ENCODE measurements at regions not wholly inside any gene's neighbourhood (a gene's known extent, or its start where the extent isn't known, plus 50 kb on each side); places are given as distances from the start of the nearest gene placed in this dataset.

DNA sequence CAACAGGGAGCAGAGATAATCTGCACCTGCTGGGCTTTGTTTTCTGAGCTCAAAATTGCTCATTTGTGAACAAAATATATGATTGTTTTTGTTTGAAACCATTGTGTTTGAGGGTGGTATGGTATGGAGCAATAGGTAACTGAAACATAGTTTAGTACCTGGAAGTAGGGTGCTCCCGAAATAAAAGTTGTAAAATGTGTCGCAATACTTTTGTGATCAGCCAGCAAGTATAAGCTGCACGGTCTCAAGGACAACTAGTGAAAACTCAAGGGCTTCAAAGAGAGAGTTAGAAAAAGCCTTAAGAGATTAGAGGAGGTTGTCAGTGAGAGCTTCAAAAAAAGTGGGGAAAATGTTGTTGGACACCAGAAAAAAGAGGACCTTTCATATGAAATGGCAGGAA lies 579.8 kb upstream of the POU3F2 start:
- WGBS, 4 donors: 42 to 52% (median 47%) methylated on average over 3 of the region's 3 CpGs
- no peak overlapping the region for H3K4me3 ChIP-seq
- intact Hi-C loops (cut with DNase I): no loop called here

DNA sequence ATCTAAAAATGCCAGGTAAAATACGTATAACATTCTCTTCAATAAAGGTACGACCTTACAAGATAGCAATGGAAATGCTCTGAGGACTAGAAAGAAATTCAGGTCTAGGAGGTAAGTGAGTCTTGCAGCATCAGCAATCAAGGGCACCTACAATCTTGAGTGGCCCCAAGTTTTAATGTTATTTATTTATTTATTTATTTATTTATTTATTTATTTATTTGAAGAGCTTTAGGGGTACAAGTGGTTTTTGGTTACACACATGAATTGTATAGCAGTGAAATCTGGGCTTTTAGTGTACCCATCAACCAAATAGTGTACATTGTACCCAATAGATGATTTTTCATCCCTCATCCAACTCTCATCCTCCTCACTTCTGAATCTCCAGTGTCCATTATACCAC lies 574.0 kb upstream of the POU3F2 start:
- H3K4me1 ChIP-seq (replicated peaks in 1 of 2): no peaks in the 10 kb centered on the region
- H3K27me3 ChIP-seq: no peaks in the 10 kb centered on the region
- H3K36me3 ChIP-seq (replicated peaks in 1 of 2): no peaks in the 10 kb centered on the region
- no peak for TF ChIP-seq POLR2A (IDR thresholded peaks at IDR 0.05)
- no peak for TF ChIP-seq CTCF (IDR thresholded peaks at IDR 0.05)
- no peak for DNase-seq
- intact Hi-C loops (cut with DNase I): no loop called here
- WGBS, 4 donors: 76 to 88% (median 82%) methylated on average over 2 of the region's 2 CpGs
- no peak overlapping the region for H3K27ac ChIP-seq
- H3K4me3 ChIP-seq: no peak overlapping the region
- H3K9me3 ChIP-seq (replicated peaks in 1 of 3): no peaks in the 10 kb centered on the region

More for the DNA sequence above, 579.8 kb upstream of the POU3F2 start:
- no peak for DNase-seq
- Histone ChIP-seq H3K27me3 (no peaks in the 10 kb centered on the region), H3K36me3 (replicated peaks in 1 of 2) (no peaks in the 10 kb centered on the region), H3K27ac (no peak overlapping the region), H3K4me1 (replicated peaks in 1 of 2) (no peaks in the 10 kb centered on the region), H3K9me3 (replicated peaks in 1 of 3) (no peaks in the 10 kb centered on the region)
- TF ChIP-seq CTCF (IDR thresholded peaks at IDR 0.05): no peak
- TF ChIP-seq POLR2A (IDR thresholded peaks at IDR 0.05): no peak

GRCh38 chr6:98272060-98272459 lies 562.3 kb upstream of the POU3F2 start:
- DNase-seq: no peak
- no peak overlapping the region for H3K27ac ChIP-seq
- no peak for TF ChIP-seq POLR2A (IDR thresholded peaks at IDR 0.05)
- 71 to 86% (median 75%) methylated on average over 8 of the region's 8 CpGs for WGBS, 4 donors
- H3K4me1 ChIP-seq (replicated peaks in 1 of 2): no peaks in the 10 kb centered on the region
- H3K27me3 ChIP-seq: no peaks in the 10 kb centered on the region
- no peak overlapping the region for H3K4me3 ChIP-seq
- no peaks in the 10 kb centered on the region for H3K36me3 ChIP-seq (replicated peaks in 1 of 2)
- intact Hi-C loops (cut with DNase I): no loop called here
- no peaks in the 10 kb centered on the region for H3K9me3 ChIP-seq (replicated peaks in 1 of 3)

DNA sequence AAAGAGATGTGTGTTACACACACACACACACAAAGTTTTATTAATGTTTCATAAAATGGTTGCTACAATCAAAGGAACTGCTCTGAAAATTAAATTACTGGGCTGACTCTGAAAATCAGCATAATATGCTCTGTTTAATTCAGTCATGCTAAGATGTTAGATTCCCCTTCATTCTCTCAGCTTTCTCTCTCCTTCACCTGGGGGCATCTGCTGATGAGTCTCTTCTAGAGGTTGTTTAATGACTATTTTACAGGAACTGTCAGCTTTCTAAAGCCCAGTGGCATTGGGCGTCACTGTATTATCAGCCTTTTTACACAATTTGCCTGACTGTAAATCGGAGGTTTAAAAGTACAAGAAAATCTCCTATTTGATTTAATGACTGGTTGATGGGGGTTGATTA lies 559.7 kb upstream of the POU3F2 start:
- 16 to 41% (median 26%) methylated on average over 2 of the region's 2 CpGs for WGBS, 4 donors
- Histone ChIP-seq H3K4me3 (no peak overlapping the region), H3K36me3 (replicated peaks in 1 of 2) (no peaks in the 10 kb centered on the region), H3K27me3 (no peaks in the 10 kb centered on the region), H3K4me1 (replicated peaks in 1 of 2) (no peaks in the 10 kb centered on the region), H3K9me3 (replicated peaks in 1 of 3) (no peaks in the 10 kb centered on the region), H3K27ac (no peak overlapping the region)
- intact Hi-C loops (cut with DNase I): no loop called here
- DNase-seq: no peak
- no peak for TF ChIP-seq CTCF (IDR thresholded peaks at IDR 0.05)
- no peak for TF ChIP-seq POLR2A (IDR thresholded peaks at IDR 0.05)

GRCh38 chr6:98280492-98280891 lies 553.9 kb upstream of the POU3F2 start:
- Histone ChIP-seq H3K27me3 (no peaks in the 10 kb centered on the region), H3K9me3 (replicated peaks in 1 of 3) (no peaks in the 10 kb centered on the region), H3K4me1 (replicated peaks in 1 of 2) (no peaks in the 10 kb centered on the region), H3K27ac (no peak overlapping the region), H3K4me3 (no peak overlapping the region), H3K36me3 (replicated peaks in 1 of 2) (no peaks in the 10 kb centered on the region)
- no peak for TF ChIP-seq POLR2A (IDR thresholded peaks at IDR 0.05)
- no peak for TF ChIP-seq CTCF (IDR thresholded peaks at IDR 0.05)
- intact Hi-C loops (cut with DNase I): no loop called here
- DNase-seq: no peak
